ENCODE measurements at regions not wholly inside any gene's neighbourhood (a gene's known extent, or its start where the extent isn't known, plus 50 kb on each side); places are given as distances from the start of the nearest gene placed in this dataset.

DNA sequence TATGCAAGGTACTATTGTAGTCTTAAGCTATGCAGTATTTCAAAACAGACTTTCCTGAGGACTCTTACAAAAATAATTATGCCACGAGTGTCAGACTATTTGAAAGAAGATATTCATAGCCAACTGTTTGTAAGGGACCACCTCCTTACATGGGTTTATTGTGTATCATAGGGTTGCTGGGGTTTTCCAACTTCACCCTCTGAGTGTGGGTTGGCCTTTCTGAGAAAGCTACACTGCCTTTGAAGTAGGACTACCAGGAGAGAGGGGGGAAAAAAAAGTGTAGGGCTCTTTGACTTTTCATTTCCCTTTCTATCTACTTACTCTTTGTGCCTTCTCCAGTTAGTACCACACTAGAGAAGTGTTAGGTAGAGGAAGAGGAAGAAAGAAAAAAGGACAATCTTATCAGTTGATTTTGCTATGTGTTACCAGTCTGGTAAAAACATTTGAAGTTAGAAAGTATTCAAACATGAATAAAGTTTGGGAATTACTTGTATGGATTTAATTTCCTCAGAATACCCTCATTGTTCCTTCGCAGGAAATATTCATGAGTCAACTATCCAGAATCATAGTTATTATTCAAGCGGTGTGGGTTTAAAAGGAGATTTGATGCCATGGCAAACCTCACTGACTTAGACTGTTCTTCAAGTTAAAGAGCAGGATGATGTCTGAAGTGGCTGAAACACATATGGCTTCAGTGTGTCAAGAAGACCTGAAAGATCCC lies 329.3 kb upstream of the THBS1 start (continued):
- TF ChIP-seq CHCHD3 (CRISPR knock-in tag; IDR thresholded peaks at IDR 0.05) (no peak), HNRNPLL (IDR thresholded peaks at IDR 0.05; ENCODE audit: low read depth, low read length, poor library complexity, severe bottlenecking) (no peak), HHEX (CRISPR knock-in tag; IDR thresholded peaks at IDR 0.05) (no peak), SMYD3 (CRISPR knock-in tag; IDR thresholded peaks at IDR 0.05) (no peak), ZBTB42 (CRISPR knock-in tag; IDR thresholded peaks at IDR 0.05) (no peak), PHF20 (CRISPR knock-in tag; IDR thresholded peaks at IDR 0.05) (no peak), PTBP1 (IDR thresholded peaks at IDR 0.05; ENCODE audit: low read depth, low read length, poor library complexity, severe bottlenecking) (no peak), ATAD3A (CRISPR knock-in tag; IDR thresholded peaks at IDR 0.05) (no peak)

- in situ Hi-C loops (cut with HindIII; ENCODE audit: extremely low pct_ligation_motif_present, low pct_unique_long_range_greater_than_20kb) (no loop called here), intact Hi-C loops (cut with micrococcal nuclease; ENCODE audit: unreplicated experiment) (no loop called here)
- no peak overlapping the region for H3K4me2 ChIP-seq (ENCODE audit: low read depth, low read length)
- no peak overlapping the region for H3K4me3 ChIP-seq (replicated peaks in 1 of 3; ENCODE audit: insufficient read depth in 1 of 3, low read depth in 2 of 3, low read length in 3 of 3)
- no peak overlapping the region for H2AFZ ChIP-seq (ENCODE audit: low read length)
- DNase-seq (ENCODE audit: low spot score): no peak
- H3K27ac ChIP-seq (ENCODE audit: extremely low read length, insufficient read depth, low read length): no peak overlapping the region
- no peaks in the 10 kb centered on the region for H4K20me1 ChIP-seq (ENCODE audit: insufficient read depth, low read length)
- WGBS (ENCODE audit: low lambda C conversion rate): 94% methylated on average over 4 of the region's 4 CpGs
- no peak for TF ChIP-seq MBD4 (IDR thresholded peaks at IDR 0.05; ENCODE audit: borderline replicate concordance, low read length)
- TF ChIP-seq ZBTB34 (CRISPR knock-in tag; IDR thresholded peaks at IDR 0.05): no peak
- no peak for TF ChIP-seq PTBP1 (IDR thresholded peaks at IDR 0.05; ENCODE audit: low read depth, low read length, poor library complexity, severe bottlenecking)
- no peak for TF ChIP-seq DNMT1 (CRISPR knock-in tag; IDR thresholded peaks at IDR 0.05)
- TF ChIP-seq NRL (CRISPR knock-in tag; IDR thresholded peaks at IDR 0.05; ENCODE audit: borderline replicate concordance): no peak
- no peak for TF ChIP-seq ZBTB26 (CRISPR knock-in tag; IDR thresholded peaks at IDR 0.05; ENCODE audit: borderline replicate concordance)
- TF ChIP-seq SMAD9 (CRISPR knock-in tag; IDR thresholded peaks at IDR 0.05): no peak
- TF ChIP-seq CSRNP2 (CRISPR knock-in tag; conservative IDR thresholded peaks at IDR 0.05; ENCODE audit: low read depth): no peak
- TF ChIP-seq GABPA (IDR thresholded peaks at IDR 0.05; ENCODE audit: low read depth, low read length): no peak
- TF ChIP-seq GABPA (CRISPR knock-in tag; IDR thresholded peaks at IDR 0.05; ENCODE audit: low read depth): no peak
- no peak for TF ChIP-seq ZNF614 (CRISPR knock-in tag; IDR thresholded peaks at IDR 0.05; ENCODE audit: borderline replicate concordance)
- TF ChIP-seq NFKB2 (CRISPR knock-in tag; IDR thresholded peaks at IDR 0.05; ENCODE audit: borderline replicate concordance): no peak
- no peak for TF ChIP-seq ZNF616 (CRISPR knock-in tag; IDR thresholded peaks at IDR 0.05; ENCODE audit: low read depth)
- FAIRE-seq: no peak
- BruUV-seq (replicated peaks): no TSS peak
- peaks cover 15% of the 10 kb centered on the region for H3K4me1 ChIP-seq (ENCODE audit: insufficient read depth, low read length)
- ChIA-PET POLR2A (no interaction called here), CTCF (ENCODE audit: low intra/inter-chr PET ratio, low total read pairs) (no interaction called here)
- H3K9me3 ChIP-seq (ENCODE audit: low read length): no peaks in the 10 kb centered on the region
- no peaks in the 10 kb centered on the region for H3K36me3 ChIP-seq (replicated peaks in 1 of 2; ENCODE audit: control insufficient read depth in 1 of 2, insufficient read depth in 2 of 2, low read length in 2 of 2)
- ATAC-seq: no peak
- no peaks in the 10 kb centered on the region for H3K27me3 ChIP-seq (ENCODE audit: control insufficient read depth in 1 of 2, insufficient read depth in 2 of 2, low read length in 2 of 2)
- H3K9ac ChIP-seq (ENCODE audit: insufficient read depth, low read depth, low read length): no peak overlapping the region
- no peaks in the 10 kb centered on the region for H3K79me2 ChIP-seq (ENCODE audit: insufficient read depth, low read length)
Measured at GRCh38 chr15:39252134-39252470, 328.8 kb upstream of the THBS1 start.
